Kidney (tissue), 13 donors: ENCODE measurements at regions not wholly inside any gene's neighbourhood (a gene's known extent, or its start where the extent isn't known, plus 50 kb on each side); places are given as distances from the start of the nearest gene placed in this dataset.

Source experiments
- DNase-seq, 5 donors: peaks; one replicate each; pipeline ENCODE4 v3.0.0-alpha.2; 2013 to 2020
- FAIRE-seq: peaks from 2 replicates; lab custom pipeline; 2012; peaks lifted over from hg19 to GRCh38; lab: Jason Lieb, UNC
- H3K27ac ChIP-seq, 2 donors: one replicate each; pipeline ENCODE4 v1.7.0; 2013; ENCODE audit warnings: low read depth in 2 of 2, low read length in 2 of 2, inconsistent platforms in 1 of 2
- H3K27me3 ChIP-seq: one replicate; pipeline ENCODE4 v1.7.1; 2013; ENCODE audit warnings: low read length, inconsistent platforms; ENCODE audit not compliant: control insufficient read depth, insufficient read depth
- H3K36me3 ChIP-seq, 3 donors: one replicate each; pipeline versions ENCODE4 v1.7.0 to v1.7.1; 2013; ENCODE audit warnings: low read length in 3 of 3, control low read depth in 1 of 3, inconsistent platforms in 1 of 3; ENCODE audit not compliant: insufficient read depth in 3 of 3, control insufficient read depth in 2 of 3
- H3K4me1 ChIP-seq, 3 donors: one replicate each; pipeline versions ENCODE4 v1.7.0 to v1.7.1; 2013; ENCODE audit warnings: low read length in 3 of 3, inconsistent platforms in 1 of 3, low read depth in 1 of 3; ENCODE audit not compliant: control insufficient read depth in 2 of 3, insufficient read depth in 2 of 3
- H3K4me3 ChIP-seq, 3 donors: one replicate each; pipeline versions ENCODE4 v1.7.0 to v1.8.1; 2013; ENCODE audit warnings: low read length in 3 of 3, control low read depth in 1 of 3, inconsistent platforms in 1 of 3
- H3K9ac ChIP-seq, 3 donors: one replicate each; pipeline versions ENCODE4 v1.7.0 to v1.7.1; 2013; ENCODE audit warnings: low read length in 3 of 3, control low read depth in 1 of 3, inconsistent platforms in 1 of 3
- H3K9me3 ChIP-seq, 3 donors: one replicate each; pipeline versions ENCODE4 v1.7.0 to v1.7.1; 2013; ENCODE audit warnings: low read length in 3 of 3, control low read depth in 1 of 3, inconsistent platforms in 1 of 3; ENCODE audit not compliant: control insufficient read depth in 2 of 3, insufficient read depth in 1 of 3
- CTCF ChIP-seq: IDR thresholded peaks from 3 replicates; pipeline ENCODE4 v1.5.1; 2012; ENCODE audit warnings: mild to moderate bottlenecking, moderate library complexity, borderline replicate concordance; ENCODE audit not compliant: insufficient read depth; ENCODE audit errors: extremely low read depth
- intact Hi-C: fragments of 100-400 bp; cut with DNase I; formaldehyde crosslinking; loops from one replicate; pipeline ENCODE4 v1.11.1; 2022
- donor health status: control.
- donor health status: control.
- donor health status: control.
- donor health status: control.
- donor health status: control.
- donor health status: DM: yes; HTN: yes; CAD: no.
- donor health status: Normal renal cell carcinoma (clear cell type).

GRCh38 chr12:82567688-82568087, 119.0 kb upstream of the TMTC2 start:
- Histone ChIP-seq H3K36me3 (no peaks in the 10 kb centered on the region), H3K4me3 (no peak overlapping the region), H3K9ac (no peak overlapping the region), H3K9me3 (no peaks in the 10 kb centered on the region), H3K27me3 (no peaks in the 10 kb centered on the region), H3K4me1 (no peaks in the 10 kb centered on the region), H3K27ac (no peak overlapping the region)
- intact Hi-C loops: no loop called here
- DNase-seq (no peak), FAIRE-seq (no peak)
- no peak for TF ChIP-seq CTCF

- FAIRE-seq: no peak
Measured at GRCh38 chr12:82574191-82574590, 112.5 kb upstream of the TMTC2 start.

GRCh38 chr12:82578725-82579124, 108.0 kb upstream of the TMTC2 start:
- intact Hi-C loops: no loop called here
- H3K27ac ChIP-seq: no peak overlapping the region
- H3K4me1 ChIP-seq: no peaks in the 10 kb centered on the region
- no peak for TF ChIP-seq CTCF
- H3K9ac ChIP-seq: no peak overlapping the region
- no peak for DNase-seq
- no peaks in the 10 kb centered on the region for H3K36me3 ChIP-seq
- H3K27me3 ChIP-seq: no peaks in the 10 kb centered on the region
- no peak overlapping the region for H3K4me3 ChIP-seq
- no peak for FAIRE-seq
- no peaks in the 10 kb centered on the region for H3K9me3 ChIP-seq

More at GRCh38 chr12:82574191-82574590, 112.5 kb upstream of the TMTC2 start:
- Histone ChIP-seq H3K9ac (no peak overlapping the region), H3K9me3 (no peaks in the 10 kb centered on the region), H3K36me3 (no peaks in the 10 kb centered on the region), H3K4me1 (no peaks in the 10 kb centered on the region), H3K4me3 (no peak overlapping the region), H3K27ac (no peak overlapping the region), H3K27me3 (no peaks in the 10 kb centered on the region)
- no peak for TF ChIP-seq CTCF
- intact Hi-C loops: no loop called here
- DNase-seq: no peak

GRCh38 chr12:82583756-82584155, 103.0 kb upstream of the TMTC2 start:
- no peaks in the 10 kb centered on the region for H3K27me3 ChIP-seq
- H3K9ac ChIP-seq: no peak overlapping the region
- H3K4me3 ChIP-seq: no peak overlapping the region
- no peak for FAIRE-seq
- intact Hi-C loops: no loop called here
- no peaks in the 10 kb centered on the region for H3K9me3 ChIP-seq
- no peak for TF ChIP-seq CTCF
- DNase-seq: no peak
- H3K27ac ChIP-seq: no peak overlapping the region
- no peaks in the 10 kb centered on the region for H3K4me1 ChIP-seq
- H3K36me3 ChIP-seq: no peaks in the 10 kb centered on the region
